Immature natural killer cell (primary cell): ENCODE measurements at regions not wholly inside any gene's neighbourhood (a gene's known extent, or its start where the extent isn't known, plus 50 kb on each side); places are given as distances from the start of the nearest gene placed in this dataset.

Experiments
- DNase-seq, 3 donors: peaks; one replicate each; pipeline ENCODE4 v3.0.0; 2022; ENCODE audit warnings: mixed read lengths in 1 of 3
- H3K27ac Mint-ChIP-seq, 6 donors: one replicate each; pipeline ENCODE4 v1.8.0; 2020; ENCODE audit warnings: mixed read lengths in 6 of 6, mild to moderate bottlenecking in 5 of 6, inconsistent platforms in 4 of 6, moderate library complexity in 3 of 6
- H3K27me3 Mint-ChIP-seq, 3 donors: one replicate each; pipeline ENCODE4 v1.8.0; 2020 to 2021; ENCODE audit warnings: low read depth in 3 of 3, mild to moderate bottlenecking in 3 of 3, mixed read lengths in 3 of 3, moderate library complexity in 3 of 3, inconsistent platforms in 1 of 3
- H3K36me3 Mint-ChIP-seq, 3 donors: one replicate each; pipeline ENCODE4 v1.8.0; 2020; ENCODE audit warnings: mixed read lengths in 3 of 3, inconsistent platforms in 2 of 3, mild to moderate bottlenecking in 2 of 3
- H3K4me1 Mint-ChIP-seq, 2 donors: one replicate each; pipeline ENCODE4 v1.8.0; 2020; ENCODE audit warnings: inconsistent platforms in 2 of 2, mild to moderate bottlenecking in 2 of 2, mixed read lengths in 2 of 2, moderate library complexity in 1 of 2
- H3K4me3 Mint-ChIP-seq, 5 donors: one replicate each; pipeline ENCODE4 v1.8.0; 2020; ENCODE audit warnings: mild to moderate bottlenecking in 5 of 5, mixed read lengths in 5 of 5, inconsistent platforms in 3 of 5, moderate library complexity in 3 of 5
- H3K9me3 Mint-ChIP-seq, 6 donors: one replicate each; pipeline ENCODE4 v1.8.0; 2020; ENCODE audit warnings: mild to moderate bottlenecking in 6 of 6, mixed read lengths in 6 of 6, inconsistent platforms in 4 of 6, moderate library complexity in 3 of 6

- Mint-ChIP-seq H3K36me3 (no peaks in the 10 kb centered on the region), H3K4me3 (no peak overlapping the region), H3K27me3 (peaks cover 0 to 12% (median 2%) of the 10 kb centered on the region in 3 donors), H3K27ac (no peak overlapping the region), H3K9me3 (no peaks in the 10 kb centered on the region), H3K4me1 (no peaks in the 10 kb centered on the region)
- DNase-seq = no peak
These were observed 51.4 kb upstream of the RAPGEF2 start for GRCh38 chr4:159051245-159052071.

GRCh38 chr4:159052315-159052714 is 50.6 kb upstream of the RAPGEF2 start:
- H3K4me1 Mint-ChIP-seq = no peaks in the 10 kb centered on the region
- no peak overlapping the region for H3K27ac Mint-ChIP-seq
- H3K36me3 Mint-ChIP-seq = no peaks in the 10 kb centered on the region
- DNase-seq = no peak
- H3K27me3 Mint-ChIP-seq = peaks cover 0 to 10% (median 2%) of the 10 kb centered on the region in 3 donors
- H3K9me3 Mint-ChIP-seq = no peaks in the 10 kb centered on the region
- H3K4me3 Mint-ChIP-seq = no peak overlapping the region
